MCF 10A (cell line): ENCODE measurements at regions not wholly inside any gene's neighbourhood (a gene's known extent, or its start where the extent isn't known, plus 50 kb on each side); places are given as distances from the start of the nearest gene placed in this dataset.
"Not testable (repeated sequence)": the region's sequence is repeated elsewhere in the genome, so short reads cannot be mapped to it uniquely, and the experiment has no call there.

Source experiments
- BruUV-seq: library from RNA; stranded (reverse); fragments of 400-500 nt; replicated peaks from 2 replicates; lab custom pipeline; 2021; lab: Mats Ljungman, UMichigan
- CTCF ChIA-PET: fragments of 300-600 bp; sonication (Branson Sonifier 250); formaldehyde crosslinking; extraction: SDS; loops from one replicate; lab custom pipeline; 2021; ENCODE audit warnings: antibody characterized with exemption, inconsistent platforms; lab: Yijun Ruan, JAX
- POLR2A ChIA-PET: fragments of 300-600, 350-650 bp; sonication (Branson Sonifier 250); formaldehyde crosslinking; extraction: SDS; loops from one replicate; lab custom pipeline; 2020; ENCODE audit warnings: antibody characterized with exemption, inconsistent platforms; lab: Yijun Ruan, JAX
- DNase-seq: peaks from one replicate; pipeline ENCODE4 v3.0.0-alpha.2; 2018; ENCODE audit not compliant: unreplicated experiment
- H3K27ac Mint-ChIP-seq: one replicate; pipeline ENCODE4 v1.8.0; 2022; ENCODE audit warnings: mild to moderate bottlenecking, low read depth, mixed read lengths; ENCODE audit not compliant: unreplicated experiment
- H3K27me3 Mint-ChIP-seq: one replicate; pipeline ENCODE4 v1.8.0; 2022; ENCODE audit warnings: mixed read lengths; ENCODE audit not compliant: insufficient read depth, unreplicated experiment
- H3K36me3 Mint-ChIP-seq: one replicate; pipeline ENCODE4 v1.8.0; 2022; ENCODE audit warnings: mild to moderate bottlenecking, moderate library complexity, mixed read lengths; ENCODE audit not compliant: insufficient read depth, unreplicated experiment
- H3K4me1 Mint-ChIP-seq: one replicate; pipeline ENCODE4 v1.8.0; 2022; ENCODE audit warnings: mixed read lengths; ENCODE audit not compliant: insufficient read depth, unreplicated experiment
- H3K4me3 Mint-ChIP-seq: one replicate; pipeline ENCODE4 v1.8.0; 2022; ENCODE audit warnings: mild to moderate bottlenecking, moderate library complexity, mixed read lengths; ENCODE audit not compliant: unreplicated experiment
- H3K9me3 Mint-ChIP-seq: one replicate; pipeline ENCODE4 v1.8.0; 2022; ENCODE audit warnings: mixed read lengths; ENCODE audit not compliant: unreplicated experiment
- intact Hi-C: fragments of 100-400 bp; cut with micrococcal nuclease; formaldehyde crosslinking; loops from 2 replicates; pipeline ENCODE4 v1.14.1; 2022
- TF ChIP-seq, protein P1 (sequence below): fragments of 200-600 bp; IDR thresholded peaks from one replicate; pipeline ENCODE4 v1.8.0; 2022; ENCODE audit warnings: antibody characterized with exemption, mild to moderate bottlenecking; ENCODE audit not compliant: unreplicated experiment

DNA sequence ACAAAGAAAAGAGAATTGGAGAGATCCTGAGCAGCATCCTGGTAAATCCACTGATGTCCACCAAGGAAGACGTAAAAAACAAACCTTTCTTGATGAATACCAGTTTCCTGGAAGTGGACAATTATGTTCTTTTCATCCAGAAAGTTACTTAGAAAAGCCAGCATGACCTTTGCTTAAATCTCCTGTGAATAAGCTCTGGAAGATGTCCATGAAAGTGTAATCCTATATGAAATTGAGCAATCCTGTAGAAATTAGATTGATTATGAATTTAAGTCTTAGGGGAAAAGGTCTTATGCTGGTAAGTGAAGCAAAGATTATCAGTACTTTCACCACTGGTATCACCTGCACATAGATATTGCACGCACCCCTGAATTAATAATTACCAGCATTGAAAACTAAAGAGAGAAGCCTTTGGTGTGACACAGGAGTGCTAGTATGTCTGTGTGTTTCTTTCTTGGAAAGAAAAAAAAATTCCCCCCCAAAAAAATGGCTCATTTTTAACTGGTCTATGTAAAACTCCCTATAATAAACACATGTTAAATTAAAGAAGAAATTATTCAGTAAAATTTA is 164.5 kb upstream of the LHX8 start:
- H3K4me1 Mint-ChIP-seq, result no peaks in the 10 kb centered on the region
- no peaks in the 10 kb centered on the region for H3K36me3 Mint-ChIP-seq
- H3K27ac Mint-ChIP-seq, result no peak overlapping the region
- no TSS peak for BruUV-seq
- H3K27me3 Mint-ChIP-seq, result no peaks in the 10 kb centered on the region
- TF ChIP-seq, protein P1, sequence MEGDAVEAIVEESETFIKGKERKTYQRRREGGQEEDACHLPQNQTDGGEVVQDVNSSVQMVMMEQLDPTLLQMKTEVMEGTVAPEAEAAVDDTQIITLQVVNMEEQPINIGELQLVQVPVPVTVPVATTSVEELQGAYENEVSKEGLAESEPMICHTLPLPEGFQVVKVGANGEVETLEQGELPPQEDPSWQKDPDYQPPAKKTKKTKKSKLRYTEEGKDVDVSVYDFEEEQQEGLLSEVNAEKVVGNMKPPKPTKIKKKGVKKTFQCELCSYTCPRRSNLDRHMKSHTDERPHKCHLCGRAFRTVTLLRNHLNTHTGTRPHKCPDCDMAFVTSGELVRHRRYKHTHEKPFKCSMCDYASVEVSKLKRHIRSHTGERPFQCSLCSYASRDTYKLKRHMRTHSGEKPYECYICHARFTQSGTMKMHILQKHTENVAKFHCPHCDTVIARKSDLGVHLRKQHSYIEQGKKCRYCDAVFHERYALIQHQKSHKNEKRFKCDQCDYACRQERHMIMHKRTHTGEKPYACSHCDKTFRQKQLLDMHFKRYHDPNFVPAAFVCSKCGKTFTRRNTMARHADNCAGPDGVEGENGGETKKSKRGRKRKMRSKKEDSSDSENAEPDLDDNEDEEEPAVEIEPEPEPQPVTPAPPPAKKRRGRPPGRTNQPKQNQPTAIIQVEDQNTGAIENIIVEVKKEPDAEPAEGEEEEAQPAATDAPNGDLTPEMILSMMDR, result no peak
- no peak for DNase-seq
- no peak overlapping the region for H3K4me3 Mint-ChIP-seq
- ChIA-PET CTCF (no interaction called here), POLR2A (no interaction called here)
- intact Hi-C loops, result no loop called here
- H3K9me3 Mint-ChIP-seq, result no peaks in the 10 kb centered on the region

DNA sequence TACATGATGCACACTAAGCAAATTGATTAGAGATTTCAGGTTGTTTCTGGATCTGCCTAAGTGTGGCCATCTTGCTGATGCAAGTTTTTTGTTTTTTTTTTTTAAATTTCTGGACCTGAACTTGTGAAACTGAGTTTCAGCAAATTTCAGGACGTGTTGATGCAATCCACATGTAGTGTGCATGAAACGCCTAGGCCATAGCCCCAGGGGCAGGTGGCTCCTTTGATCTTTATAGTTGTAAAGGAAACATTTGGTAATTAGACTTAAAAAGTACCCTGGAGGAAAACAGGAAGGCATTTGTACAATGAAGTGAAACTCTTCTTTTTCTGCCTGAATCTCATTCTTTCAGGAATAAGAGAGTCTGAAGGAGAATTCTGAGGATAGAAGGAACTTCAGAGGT is 162.2 kb upstream of the LHX8 start:
- Mint-ChIP-seq H3K27me3 (no peaks in the 10 kb centered on the region), H3K9me3 (no peaks in the 10 kb centered on the region), H3K27ac (no peak overlapping the region), H3K4me3 (no peak overlapping the region), H3K36me3 (no peaks in the 10 kb centered on the region), H3K4me1 (no peaks in the 10 kb centered on the region)
- TF ChIP-seq, protein P1, result no peak
- no TSS peak for BruUV-seq
- intact Hi-C loops, result no loop called here
- CTCF ChIA-PET, result no interaction called here
- DNase-seq, result peak; percentile 38
- POLR2A ChIA-PET, result no interaction called here

DNA sequence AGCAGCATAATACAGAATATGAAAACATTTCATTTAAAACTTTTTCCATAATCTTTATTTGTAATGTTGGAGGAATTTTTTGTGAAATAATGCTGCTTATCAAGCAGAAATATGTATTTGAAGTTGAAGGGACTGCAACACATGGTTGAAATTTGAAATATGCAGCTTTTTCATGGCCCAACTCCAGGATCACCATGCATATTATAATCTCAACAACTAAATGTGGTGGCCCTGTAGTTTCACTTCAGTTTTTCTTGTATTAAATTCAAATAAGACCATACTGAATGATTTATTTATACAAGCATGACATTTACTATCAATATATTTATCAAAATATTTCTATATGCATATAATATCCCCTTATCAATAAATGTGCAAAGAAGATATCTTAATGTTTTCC is 157.7 kb upstream of the LHX8 start:
- H3K27ac Mint-ChIP-seq, result no peak overlapping the region
- POLR2A ChIA-PET, result interaction anchor here (0.7 kb wide), 1 partner anchor 126 kb away, joined by 3 read pairs; no protein-coding TSS in a partner anchor
- intact Hi-C loops, result no loop called here
- no TSS peak for BruUV-seq
- CTCF ChIA-PET, result interaction anchor here (0.6 to 1.2 kb wide), 2 partner anchors 9 to 232 kb away, joined by 3 to 5 read pairs; no protein-coding TSS in a partner anchor
- no peak for DNase-seq
- no peaks in the 10 kb centered on the region for H3K27me3 Mint-ChIP-seq
- no peaks in the 10 kb centered on the region for H3K9me3 Mint-ChIP-seq
- H3K4me1 Mint-ChIP-seq, result no peaks in the 10 kb centered on the region
- TF ChIP-seq, protein P1, result no peak
- H3K36me3 Mint-ChIP-seq, result no peaks in the 10 kb centered on the region
- H3K4me3 Mint-ChIP-seq, result no peak overlapping the region

DNA sequence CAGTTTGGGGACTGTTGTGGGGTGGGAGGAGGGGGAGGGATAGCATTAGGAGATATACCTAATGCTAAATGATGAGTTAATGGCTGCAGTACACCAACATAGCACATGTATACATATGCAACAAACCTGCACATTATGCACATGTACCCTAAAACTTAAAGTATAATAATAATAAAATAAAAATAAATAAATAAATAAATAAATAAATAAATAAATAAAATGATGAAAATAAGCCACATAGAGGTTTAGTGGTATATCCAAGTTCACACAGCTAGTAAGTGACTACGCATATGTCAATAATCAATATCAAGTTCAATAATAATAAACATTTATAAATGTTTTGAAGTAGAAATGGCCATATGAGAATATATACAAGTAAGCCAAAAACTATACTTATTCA is 141.7 kb upstream of the LHX8 start:
- H3K36me3 Mint-ChIP-seq, BruUV-seq, H3K4me3 Mint-ChIP-seq, POLR2A ChIA-PET, DNase-seq, H3K4me1 Mint-ChIP-seq, H3K27me3 Mint-ChIP-seq, H3K9me3 Mint-ChIP-seq, H3K27ac Mint-ChIP-seq, intact Hi-C loops: not testable (repeated sequence)
- CTCF ChIA-PET, result interaction anchor here (0.6 kb wide), 1 partner anchor 210 kb away, joined by 6 read pairs; no protein-coding TSS in a partner anchor
